Activated CD4-positive, alpha-beta memory T cell treated with anti-CD3 and anti-CD28 coated beads for 36 hours (primary cell): ENCODE measurements at regions not wholly inside any gene's neighbourhood (a gene's known extent, or its start where the extent isn't known, plus 50 kb on each side); places are given as distances from the start of the nearest gene placed in this dataset.

Experiments
- CTCF ChIA-PET: fragments of 350-600 bp; sonication (Branson Sonifier 250); formaldehyde crosslinking; loops from one replicate; lab custom pipeline; 2021; ENCODE audit warnings: antibody characterized with exemption, inconsistent platforms; lab: Charles Lee
- POLR2A ChIA-PET: fragments of 350-600 bp; sonication (Branson Sonifier 250); formaldehyde crosslinking; loops from one replicate; lab custom pipeline; 2021; ENCODE audit warnings: antibody characterized with exemption; lab: Charles Lee
- DNase-seq: peaks from one replicate; pipeline ENCODE4 v3.0.0-alpha.2; 2020
- H3K27ac Mint-ChIP-seq: one replicate; pipeline ENCODE4 v1.8.0; 2021; ENCODE audit warnings: mixed read lengths
- H3K27me3 Mint-ChIP-seq: one replicate; pipeline ENCODE4 v1.8.0; 2021; ENCODE audit warnings: mixed read lengths
- H3K36me3 Mint-ChIP-seq: one replicate; pipeline ENCODE4 v1.8.0; 2021; ENCODE audit warnings: mixed read lengths
- H3K4me1 Mint-ChIP-seq: one replicate; pipeline ENCODE4 v1.8.0; 2021; ENCODE audit warnings: low read depth, mixed read lengths
- H3K4me3 Mint-ChIP-seq: one replicate; pipeline ENCODE4 v1.8.0; 2021; ENCODE audit warnings: mild to moderate bottlenecking, mixed read lengths
- H3K9me3 Mint-ChIP-seq: one replicate; pipeline ENCODE4 v1.8.0; 2021; ENCODE audit warnings: mixed read lengths
- intact Hi-C: fragments of 100-400 bp; cut with micrococcal nuclease; formaldehyde crosslinking; loops from one replicate; pipeline ENCODE4 v1.15.1; 2023

GRCh38 chr18:38032516-38032915 lies 466.9 kb upstream of the CELF4 start:
- Mint-ChIP-seq H3K4me3 (no peak overlapping the region), H3K4me1 (no peaks in the 10 kb centered on the region), H3K36me3 (no peaks in the 10 kb centered on the region), H3K27me3 (no peaks in the 10 kb centered on the region), H3K9me3 (no peaks in the 10 kb centered on the region), H3K27ac (no peak overlapping the region)
- ChIA-PET POLR2A (no interaction called here), CTCF (no interaction called here)
- intact Hi-C loops: no loop called here
- DNase-seq: no peak

- Mint-ChIP-seq H3K27ac (no peak overlapping the region), H3K4me3 (no peak overlapping the region), H3K36me3 (no peaks in the 10 kb centered on the region), H3K4me1 (no peaks in the 10 kb centered on the region), H3K9me3 (no peaks in the 10 kb centered on the region), H3K27me3 (no peaks in the 10 kb centered on the region)
- CTCF ChIA-PET: no interaction called here
- POLR2A ChIA-PET: no interaction called here
- intact Hi-C loops: no loop called here
- DNase-seq: no peak
Observed at GRCh38 chr18:38028946-38029345, 463.3 kb upstream of the CELF4 start.

DNA sequence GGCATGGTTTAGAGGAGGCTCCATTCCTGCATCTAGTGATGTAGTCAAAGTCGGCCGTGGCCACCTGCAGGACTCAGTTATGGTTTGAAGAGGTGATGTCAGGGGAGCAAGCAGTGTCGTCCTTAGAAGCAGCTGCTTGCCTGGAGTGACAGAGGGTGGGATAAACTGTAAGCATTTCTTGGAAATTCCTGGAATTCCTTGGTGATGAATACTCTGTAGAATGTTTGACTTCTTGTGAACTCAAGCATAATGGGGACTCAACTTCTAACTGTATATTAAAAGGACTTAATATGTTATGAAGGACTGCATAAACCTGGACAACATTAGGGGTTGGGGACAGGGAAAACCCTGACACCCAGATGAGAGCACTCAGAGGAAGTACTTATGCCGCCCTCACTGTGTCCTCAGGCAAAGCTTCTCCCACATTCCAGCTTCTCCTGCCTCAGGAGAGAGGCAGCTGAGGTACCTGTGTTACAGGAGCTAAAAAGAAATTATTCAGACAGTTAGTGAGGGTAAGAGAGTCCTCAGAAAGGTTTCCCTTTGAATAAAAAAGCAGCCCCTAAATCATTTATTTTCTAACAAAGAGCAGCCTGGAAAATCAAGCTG lies 459.9 kb upstream of the CELF4 start:
- Mint-ChIP-seq H3K4me3 (no peak overlapping the region), H3K9me3 (no peaks in the 10 kb centered on the region), H3K27me3 (no peaks in the 10 kb centered on the region), H3K4me1 (no peaks in the 10 kb centered on the region), H3K27ac (no peak overlapping the region), H3K36me3 (no peaks in the 10 kb centered on the region)
- no peak for DNase-seq
- ChIA-PET CTCF (no interaction called here), POLR2A (no interaction called here)
- intact Hi-C loops: no loop called here

- no peaks in the 10 kb centered on the region for H3K4me1 Mint-ChIP-seq
- no peak for DNase-seq
- H3K36me3 Mint-ChIP-seq: no peaks in the 10 kb centered on the region
- intact Hi-C loops: no loop called here
- H3K4me3 Mint-ChIP-seq: no peak overlapping the region
- ChIA-PET CTCF (no interaction called here), POLR2A (no interaction called here)
- H3K27me3 Mint-ChIP-seq: no peaks in the 10 kb centered on the region
- no peaks in the 10 kb centered on the region for H3K9me3 Mint-ChIP-seq
- H3K27ac Mint-ChIP-seq: no peak overlapping the region
Observed at GRCh38 chr18:38023871-38024270, 458.3 kb upstream of the CELF4 start.

DNA sequence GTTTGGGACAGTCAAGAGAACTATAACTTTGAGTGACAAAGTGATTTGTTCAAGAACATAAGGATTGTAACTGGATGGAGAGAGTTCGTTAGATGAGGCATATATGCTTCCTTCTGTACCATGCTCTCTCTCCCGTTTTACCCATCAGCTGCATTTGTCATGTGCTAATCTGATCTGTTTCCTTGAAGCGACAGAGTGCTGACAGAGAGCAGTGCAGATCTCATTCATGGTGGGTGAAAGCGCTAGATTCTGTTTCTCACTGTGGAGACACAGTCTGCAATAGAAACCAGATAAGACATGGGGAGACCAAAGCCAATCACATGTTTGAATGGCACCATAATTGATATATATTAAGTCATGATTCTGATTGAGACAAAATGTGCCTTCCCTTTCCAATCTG lies 456.6 kb upstream of the CELF4 start:
- no peaks in the 10 kb centered on the region for H3K9me3 Mint-ChIP-seq
- H3K36me3 Mint-ChIP-seq: no peaks in the 10 kb centered on the region
- no peak overlapping the region for H3K4me3 Mint-ChIP-seq
- H3K4me1 Mint-ChIP-seq: no peaks in the 10 kb centered on the region
- ChIA-PET POLR2A (no interaction called here), CTCF (no interaction called here)
- H3K27me3 Mint-ChIP-seq: no peaks in the 10 kb centered on the region
- DNase-seq: no peak
- intact Hi-C loops: no loop called here
- H3K27ac Mint-ChIP-seq: no peak overlapping the region

- intact Hi-C loops: no loop called here
- no peaks in the 10 kb centered on the region for H3K4me1 Mint-ChIP-seq
- no peak overlapping the region for H3K27ac Mint-ChIP-seq
- no peak for DNase-seq
- POLR2A ChIA-PET: no interaction called here
- H3K9me3 Mint-ChIP-seq: peaks cover 16% of the 10 kb centered on the region
- H3K27me3 Mint-ChIP-seq: no peaks in the 10 kb centered on the region
- no peaks in the 10 kb centered on the region for H3K36me3 Mint-ChIP-seq
- CTCF ChIA-PET: no interaction called here
- no peak overlapping the region for H3K4me3 Mint-ChIP-seq
Observed at GRCh38 chr18:38019292-38019691, 453.7 kb upstream of the CELF4 start.

- ChIA-PET POLR2A (no interaction called here), CTCF (no interaction called here)
- Mint-ChIP-seq H3K27ac (no peak overlapping the region), H3K4me3 (no peak overlapping the region), H3K36me3 (no peaks in the 10 kb centered on the region), H3K4me1 (no peaks in the 10 kb centered on the region), H3K27me3 (no peaks in the 10 kb centered on the region), H3K9me3 (peaks cover 13% of the 10 kb centered on the region)
- intact Hi-C loops: no loop called here
- DNase-seq: no peak
Observed at GRCh38 chr18:38010971-38011857, 445.6 kb upstream of the CELF4 start.

- Mint-ChIP-seq H3K4me1 (no peaks in the 10 kb centered on the region), H3K4me3 (no peak overlapping the region), H3K27me3 (no peaks in the 10 kb centered on the region), H3K36me3 (no peaks in the 10 kb centered on the region), H3K9me3 (peaks cover 3% of the 10 kb centered on the region), H3K27ac (no peak overlapping the region)
- intact Hi-C loops: no loop called here
- POLR2A ChIA-PET: no interaction called here
- no peak for DNase-seq
- CTCF ChIA-PET: no interaction called here
Observed at GRCh38 chr18:38010037-38010436, 444.4 kb upstream of the CELF4 start.

DNA sequence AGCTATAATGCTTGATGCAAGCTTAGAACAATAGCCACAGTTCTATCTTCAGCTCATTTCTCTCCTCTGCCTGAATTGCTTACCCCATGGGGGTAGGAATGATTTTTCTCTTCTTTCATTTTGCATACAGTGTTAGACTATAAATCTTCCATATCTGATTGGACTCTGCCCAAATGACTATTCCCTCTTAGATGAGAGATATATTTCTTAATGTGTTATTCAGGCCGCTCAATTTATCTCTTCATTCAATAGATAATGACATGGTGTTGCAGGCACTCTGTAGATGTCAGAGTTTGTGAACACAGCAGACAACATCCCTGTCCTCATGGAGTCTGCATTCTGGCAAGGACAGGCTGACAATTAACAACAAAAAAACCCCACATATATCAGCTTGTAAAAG lies 443.7 kb upstream of the CELF4 start:
- CTCF ChIA-PET: no interaction called here
- intact Hi-C loops: no loop called here
- Mint-ChIP-seq H3K27me3 (no peaks in the 10 kb centered on the region), H3K27ac (no peak overlapping the region), H3K4me1 (no peaks in the 10 kb centered on the region), H3K36me3 (no peaks in the 10 kb centered on the region), H3K9me3 (peaks cover 2% of the 10 kb centered on the region), H3K4me3 (no peak overlapping the region)
- no peak for DNase-seq
- POLR2A ChIA-PET: no interaction called here

DNA sequence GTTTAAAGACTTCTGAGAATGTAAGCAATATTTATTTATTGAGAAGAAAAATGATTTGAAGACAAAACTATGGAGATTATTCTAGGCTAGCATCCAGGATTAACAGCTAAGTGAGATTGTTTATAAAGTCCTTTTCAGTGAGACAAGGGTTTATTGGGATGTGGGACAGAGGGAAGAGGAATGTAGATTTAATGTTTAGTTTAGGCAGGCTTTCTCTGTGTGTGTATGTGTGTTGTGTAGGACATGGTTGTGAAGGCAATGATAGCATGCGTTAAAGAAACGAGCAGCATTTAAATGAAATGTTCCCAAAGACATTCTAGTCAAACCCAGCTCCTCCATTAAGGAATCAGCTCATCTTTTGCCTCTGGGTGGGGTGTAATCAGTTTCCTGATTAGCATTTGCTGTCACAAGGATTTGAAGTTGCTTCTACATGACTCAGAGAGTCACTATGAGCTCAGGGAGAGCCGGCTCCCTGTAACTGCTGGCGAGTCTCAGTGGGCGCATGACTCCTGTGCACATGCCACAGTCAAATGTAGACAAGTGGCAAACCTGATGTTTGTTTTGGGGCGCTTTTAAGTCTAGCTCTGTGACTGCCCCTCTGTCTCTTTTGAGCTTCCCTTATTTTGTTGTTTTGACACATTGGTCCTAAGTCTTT lies 442.2 kb upstream of the CELF4 start:
- Mint-ChIP-seq H3K9me3 (peaks cover 2% of the 10 kb centered on the region), H3K36me3 (no peaks in the 10 kb centered on the region), H3K27ac (no peak overlapping the region), H3K4me1 (no peaks in the 10 kb centered on the region), H3K4me3 (no peak overlapping the region), H3K27me3 (no peaks in the 10 kb centered on the region)
- CTCF ChIA-PET: no interaction called here
- no peak for DNase-seq
- POLR2A ChIA-PET: no interaction called here
- intact Hi-C loops: no loop called here

- intact Hi-C loops: no loop called here
- Mint-ChIP-seq H3K9me3 (peaks cover 2% of the 10 kb centered on the region), H3K36me3 (no peaks in the 10 kb centered on the region), H3K27me3 (no peaks in the 10 kb centered on the region), H3K27ac (no peak overlapping the region), H3K4me3 (no peak overlapping the region), H3K4me1 (no peaks in the 10 kb centered on the region)
- POLR2A ChIA-PET: no interaction called here
- no peak for DNase-seq
- CTCF ChIA-PET: no interaction called here
Observed at GRCh38 chr18:38007026-38007425, 441.4 kb upstream of the CELF4 start.

DNA sequence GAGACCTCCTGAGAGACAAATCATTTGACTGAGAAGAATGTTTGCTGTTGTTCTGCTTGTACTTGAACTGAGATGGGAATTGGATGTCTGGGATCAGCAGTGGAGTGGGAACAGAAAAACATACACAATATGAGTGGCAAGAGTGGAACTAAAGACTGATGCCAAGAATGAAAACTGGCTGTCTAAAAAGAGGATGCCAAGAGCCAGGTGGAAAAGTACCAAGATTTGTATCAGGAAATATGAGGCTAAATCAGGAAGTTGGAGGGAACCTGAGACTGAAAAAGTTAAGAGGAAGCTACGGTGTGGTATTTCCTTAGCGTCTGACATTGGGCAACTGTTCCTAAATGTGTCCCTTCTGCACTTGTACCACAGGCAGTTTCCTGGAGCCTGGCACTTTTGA lies 440.9 kb upstream of the CELF4 start:
- no peaks in the 10 kb centered on the region for H3K4me1 Mint-ChIP-seq
- H3K36me3 Mint-ChIP-seq: no peaks in the 10 kb centered on the region
- DNase-seq: no peak
- no peak overlapping the region for H3K4me3 Mint-ChIP-seq
- H3K27me3 Mint-ChIP-seq: no peaks in the 10 kb centered on the region
- intact Hi-C loops: no loop called here
- ChIA-PET CTCF (no interaction called here), POLR2A (no interaction called here)
- H3K9me3 Mint-ChIP-seq: peaks cover 2% of the 10 kb centered on the region
- no peak overlapping the region for H3K27ac Mint-ChIP-seq
